ENCODE measurements at regions not wholly inside any gene's neighbourhood (a gene's known extent, or its start where the extent isn't known, plus 50 kb on each side); places are given as distances from the start of the nearest gene placed in this dataset.
"Not testable (repeated sequence)": the region's sequence is repeated elsewhere in the genome, so short reads cannot be mapped to it uniquely, and the experiment has no call there.

- intact Hi-C loops (cut with micrococcal nuclease) = no loop called here
- no peak for ATAC-seq
- no peak for DNase-seq
Measured at GRCh38 chr12:126447346-126447745, 1382.1 kb downstream of the AACS start.

GRCh38 chr12:126451809-126452208, 1386.6 kb downstream of the AACS start:
- intact Hi-C loops (cut with micrococcal nuclease) = no loop called here
- DNase-seq (no peak), ATAC-seq (no peak)

GRCh38 chr12:126452686-126453085, 1387.5 kb downstream of the AACS start:
- intact Hi-C loops (cut with micrococcal nuclease); ATAC-seq; DNase-seq: not testable (repeated sequence)

GRCh38 chr12:126454581-126454980, 1389.3 kb downstream of the AACS start:
- ATAC-seq = no peak
- DNase-seq = no peak
- intact Hi-C loops (cut with micrococcal nuclease) = no loop called here

GRCh38 chr12:126457776-126458175, 1392.5 kb downstream of the AACS start:
- DNase-seq = no peak

GRCh38 chr12:126464153-126464552, 1398.9 kb downstream of the AACS start:
- ATAC-seq (no peak), DNase-seq (no peak)
- intact Hi-C loops (cut with micrococcal nuclease) = no loop called here

More at GRCh38 chr12:126457776-126458175, 1392.5 kb downstream of the AACS start:
- intact Hi-C loops (cut with micrococcal nuclease) = no loop called here
- ATAC-seq = no peak

- ATAC-seq (no peak), DNase-seq (no peak)
- intact Hi-C loops (cut with micrococcal nuclease) = no loop called here
Measured at GRCh38 chr12:126469211-126469610, 1404.0 kb downstream of the AACS start.

GRCh38 chr12:126474703-126475102, 1409.5 kb downstream of the AACS start:
- intact Hi-C loops (cut with micrococcal nuclease) = no loop called here
- no peak for DNase-seq
- no peak for ATAC-seq

GRCh38 chr12:126480451-126480850, 1415.2 kb downstream of the AACS start:
- DNase-seq = no peak
- intact Hi-C loops (cut with micrococcal nuclease) = no loop called here
- ATAC-seq = no peak

GRCh38 chr12:126481688-126482087, 1416.5 kb downstream of the AACS start:
- no peak for DNase-seq
- no peak for ATAC-seq
- intact Hi-C loops (cut with micrococcal nuclease) = no loop called here

- intact Hi-C loops (cut with micrococcal nuclease) = no loop called here
- ATAC-seq (no peak), DNase-seq (no peak)
Measured at GRCh38 chr12:126482238-126482889, 1417.1 kb downstream of the AACS start.

GRCh38 chr12:126483145-126484068, 1418.2 kb downstream of the AACS start:
- DNase-seq (no peak), ATAC-seq (no peak)
- intact Hi-C loops (cut with micrococcal nuclease) = no loop called here

GRCh38 chr12:126487431-126487980, 1422.3 kb downstream of the AACS start:
- intact Hi-C loops (cut with micrococcal nuclease) = no loop called here
- DNase-seq (no peak), ATAC-seq (no peak)

- no peak for DNase-seq
- no peak for ATAC-seq
- intact Hi-C loops (cut with micrococcal nuclease) = no loop called here
Measured at GRCh38 chr12:126488806-126489205, 1423.6 kb downstream of the AACS start.

GRCh38 chr12:126492181-126492580, 1426.9 kb downstream of the AACS start:
- ATAC-seq (no peak), DNase-seq (no peak)
- intact Hi-C loops (cut with micrococcal nuclease) = no loop called here

- intact Hi-C loops (cut with micrococcal nuclease) = no loop called here
- ATAC-seq (no peak), DNase-seq (no peak)
Measured at GRCh38 chr12:126493366-126494108, 1428.3 kb downstream of the AACS start.

- intact Hi-C loops (cut with micrococcal nuclease) = no loop called here
- DNase-seq (no peak), ATAC-seq (no peak)
Measured at GRCh38 chr12:126496201-126496600, 1431.0 kb downstream of the AACS start.

- ATAC-seq (no peak), DNase-seq (no peak)
- intact Hi-C loops (cut with micrococcal nuclease) = no loop called here
Measured at GRCh38 chr12:126506426-126507182, 1441.4 kb downstream of the AACS start.

GRCh38 chr12:126507231-126507630, 1442.0 kb downstream of the AACS start:
- DNase-seq (no peak), ATAC-seq (no peak)
- intact Hi-C loops (cut with micrococcal nuclease) = no loop called here
